ENCODE measurements at regions not wholly inside any gene's neighbourhood (a gene's known extent, or its start where the extent isn't known, plus 50 kb on each side); places are given as distances from the start of the nearest gene placed in this dataset.

DNA sequence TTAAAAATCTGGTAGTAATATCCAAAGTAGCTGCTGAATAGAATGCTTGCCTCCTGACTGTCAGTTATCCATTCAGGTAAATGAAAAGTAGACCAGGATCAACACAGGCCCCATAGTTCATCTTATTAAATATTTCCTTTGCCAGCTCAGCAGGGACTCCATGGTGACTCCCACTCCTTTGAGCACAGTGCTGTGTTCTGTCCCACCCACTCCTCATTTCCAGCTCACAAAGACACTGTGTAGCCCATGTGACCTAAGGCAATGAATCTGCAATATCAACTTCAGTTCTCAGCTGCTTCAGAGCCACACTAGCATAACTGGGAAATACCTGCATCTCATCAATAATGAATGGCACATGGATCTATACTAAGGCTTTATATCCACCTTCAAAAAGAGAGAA lies 189.5 kb upstream of the MANEA start (continued):
- TF ChIP-seq SIRT6 (IDR thresholded peaks at IDR 0.05; ENCODE audit: low read length) (no peak), SIX5 (IDR thresholded peaks at IDR 0.05; ENCODE audit: low read depth, low read length) (no peak), JUN (IDR thresholded peaks at IDR 0.05; ENCODE audit: low read depth, low read length) (no peak), SP4 (IDR thresholded peaks at IDR 0.05; ENCODE audit: low read length) (no peak)
- TF ChIP-seq, protein P1, sequence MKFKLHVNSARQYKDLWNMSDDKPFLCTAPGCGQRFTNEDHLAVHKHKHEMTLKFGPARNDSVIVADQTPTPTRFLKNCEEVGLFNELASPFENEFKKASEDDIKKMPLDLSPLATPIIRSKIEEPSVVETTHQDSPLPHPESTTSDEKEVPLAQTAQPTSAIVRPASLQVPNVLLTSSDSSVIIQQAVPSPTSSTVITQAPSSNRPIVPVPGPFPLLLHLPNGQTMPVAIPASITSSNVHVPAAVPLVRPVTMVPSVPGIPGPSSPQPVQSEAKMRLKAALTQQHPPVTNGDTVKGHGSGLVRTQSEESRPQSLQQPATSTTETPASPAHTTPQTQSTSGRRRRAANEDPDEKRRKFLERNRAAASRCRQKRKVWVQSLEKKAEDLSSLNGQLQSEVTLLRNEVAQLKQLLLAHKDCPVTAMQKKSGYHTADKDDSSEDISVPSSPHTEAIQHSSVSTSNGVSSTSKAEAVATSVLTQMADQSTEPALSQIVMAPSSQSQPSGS (IDR thresholded peaks at IDR 0.05; ENCODE audit: low read length) = no peak
